Keratinocyte (primary cell): ENCODE measurements at regions not wholly inside any gene's neighbourhood (a gene's known extent, or its start where the extent isn't known, plus 50 kb on each side); places are given as distances from the start of the nearest gene placed in this dataset.

ENCODE experiments used
- EZH2 ChIP-seq: IDR thresholded peaks from one replicate; pipeline ENCODE4 v1.6.1; 2012; ENCODE audit warnings: inconsistent platforms, mild to moderate bottlenecking, low read length, moderate library complexity
- TF ChIP-seq, protein P1 (sequence below), 3 experiments: IDR thresholded peaks in 1 of 3; conservative IDR thresholded peaks in 1 of 3; optimal IDR thresholded peaks in 1 of 3; 2 replicates in 2 of 3; 3 replicates in 1 of 3; pipeline versions ENCODE3 to v1.5.1; 2011; ENCODE audit warnings: low read length in 3 of 3, mild to moderate bottlenecking in 3 of 3, moderate library complexity in 2 of 3, control low read depth in 1 of 3, inconsistent platforms in 1 of 3; ENCODE audit not compliant: insufficient read depth in 2 of 3; ENCODE audit errors: extremely low read depth in 1 of 3

DNA sequence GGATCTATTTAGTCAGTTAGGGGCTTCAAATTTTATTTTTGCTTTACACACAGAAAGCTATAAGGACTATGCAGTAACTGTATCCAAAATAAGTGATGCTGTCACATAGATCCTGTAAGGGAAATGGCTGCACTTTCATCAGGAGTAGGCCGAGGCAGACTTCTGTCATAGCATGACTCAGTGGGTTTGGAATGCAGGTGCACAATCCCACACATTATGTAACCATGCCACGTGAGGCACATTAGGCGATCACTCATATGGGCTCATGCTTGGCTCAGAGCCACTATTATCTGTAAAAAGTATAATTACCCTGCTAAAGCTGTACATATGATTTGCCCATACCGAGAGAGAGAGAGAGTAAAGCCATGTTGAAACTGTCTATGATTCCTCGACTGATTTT lies 1189.4 kb upstream of the EYS start:
- TF ChIP-seq, protein P1, sequence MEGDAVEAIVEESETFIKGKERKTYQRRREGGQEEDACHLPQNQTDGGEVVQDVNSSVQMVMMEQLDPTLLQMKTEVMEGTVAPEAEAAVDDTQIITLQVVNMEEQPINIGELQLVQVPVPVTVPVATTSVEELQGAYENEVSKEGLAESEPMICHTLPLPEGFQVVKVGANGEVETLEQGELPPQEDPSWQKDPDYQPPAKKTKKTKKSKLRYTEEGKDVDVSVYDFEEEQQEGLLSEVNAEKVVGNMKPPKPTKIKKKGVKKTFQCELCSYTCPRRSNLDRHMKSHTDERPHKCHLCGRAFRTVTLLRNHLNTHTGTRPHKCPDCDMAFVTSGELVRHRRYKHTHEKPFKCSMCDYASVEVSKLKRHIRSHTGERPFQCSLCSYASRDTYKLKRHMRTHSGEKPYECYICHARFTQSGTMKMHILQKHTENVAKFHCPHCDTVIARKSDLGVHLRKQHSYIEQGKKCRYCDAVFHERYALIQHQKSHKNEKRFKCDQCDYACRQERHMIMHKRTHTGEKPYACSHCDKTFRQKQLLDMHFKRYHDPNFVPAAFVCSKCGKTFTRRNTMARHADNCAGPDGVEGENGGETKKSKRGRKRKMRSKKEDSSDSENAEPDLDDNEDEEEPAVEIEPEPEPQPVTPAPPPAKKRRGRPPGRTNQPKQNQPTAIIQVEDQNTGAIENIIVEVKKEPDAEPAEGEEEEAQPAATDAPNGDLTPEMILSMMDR (optimal IDR thresholded peaks at IDR 0.05 in 1 of 3, IDR thresholded peaks at IDR 0.05 in 1 of 3, conservative IDR thresholded peaks at IDR 0.05 in 1 of 3; ENCODE audit: extremely low read depth in 1 of 3, insufficient read depth in 2 of 3, low read length in 3 of 3), result no peak
- TF ChIP-seq EZH2, result no peak
